GM10266 (cell line): ENCODE measurements at regions not wholly inside any gene's neighbourhood (a gene's known extent, or its start where the extent isn't known, plus 50 kb on each side); places are given as distances from the start of the nearest gene placed in this dataset.
"Not testable (repeated sequence)": the region's sequence is repeated elsewhere in the genome, so short reads cannot be mapped to it uniquely, and the experiment has no call there.

Experiments
- DNase-seq: peaks from one replicate; pipeline ENCODE4 v3.0.0; 2012; ENCODE audit errors: extremely low spot score
- TF ChIP-seq, protein P1 (sequence below): IDR thresholded peaks from 2 replicates; pipeline ENCODE4 v1.5.1; 2012; ENCODE audit warnings: mild to moderate bottlenecking, low read depth; ENCODE audit not compliant: control insufficient read depth, insufficient read depth; ENCODE audit errors: missing control alignments

- DNase-seq, result no peak
- TF ChIP-seq, protein P1, sequence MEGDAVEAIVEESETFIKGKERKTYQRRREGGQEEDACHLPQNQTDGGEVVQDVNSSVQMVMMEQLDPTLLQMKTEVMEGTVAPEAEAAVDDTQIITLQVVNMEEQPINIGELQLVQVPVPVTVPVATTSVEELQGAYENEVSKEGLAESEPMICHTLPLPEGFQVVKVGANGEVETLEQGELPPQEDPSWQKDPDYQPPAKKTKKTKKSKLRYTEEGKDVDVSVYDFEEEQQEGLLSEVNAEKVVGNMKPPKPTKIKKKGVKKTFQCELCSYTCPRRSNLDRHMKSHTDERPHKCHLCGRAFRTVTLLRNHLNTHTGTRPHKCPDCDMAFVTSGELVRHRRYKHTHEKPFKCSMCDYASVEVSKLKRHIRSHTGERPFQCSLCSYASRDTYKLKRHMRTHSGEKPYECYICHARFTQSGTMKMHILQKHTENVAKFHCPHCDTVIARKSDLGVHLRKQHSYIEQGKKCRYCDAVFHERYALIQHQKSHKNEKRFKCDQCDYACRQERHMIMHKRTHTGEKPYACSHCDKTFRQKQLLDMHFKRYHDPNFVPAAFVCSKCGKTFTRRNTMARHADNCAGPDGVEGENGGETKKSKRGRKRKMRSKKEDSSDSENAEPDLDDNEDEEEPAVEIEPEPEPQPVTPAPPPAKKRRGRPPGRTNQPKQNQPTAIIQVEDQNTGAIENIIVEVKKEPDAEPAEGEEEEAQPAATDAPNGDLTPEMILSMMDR, result no peak
Observed at GRCh38 chr11:37199082-37199481, 601.0 kb upstream of the RAG2 start.

- DNase-seq, result no peak
- TF ChIP-seq, protein P1, result no peak
Observed at GRCh38 chr11:37184326-37184725, 586.3 kb upstream of the RAG2 start.

- DNase-seq, result no peak
- TF ChIP-seq, protein P1, result no peak
Observed at GRCh38 chr11:37182031-37182430, 584.0 kb upstream of the RAG2 start.

DNA sequence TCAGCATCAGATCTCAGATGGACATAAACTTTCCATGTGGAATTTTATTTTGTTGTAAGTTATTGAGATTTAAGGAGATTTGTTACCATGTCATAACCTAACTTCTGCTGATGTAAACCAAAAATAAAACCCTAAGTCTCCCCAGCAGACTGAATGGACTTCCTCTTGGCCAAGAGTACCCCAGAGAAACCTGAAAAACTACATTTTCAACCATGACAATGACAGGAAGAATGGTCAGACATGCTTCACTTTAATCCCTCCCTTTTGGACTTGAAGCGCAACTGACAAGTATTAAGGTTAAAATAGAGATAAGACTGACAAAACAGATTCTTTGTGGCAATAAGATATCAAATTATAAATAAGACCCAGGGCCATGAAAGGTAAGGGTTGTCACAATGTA lies 579.7 kb upstream of the RAG2 start:
- no peak for DNase-seq
- TF ChIP-seq, protein P1, result no peak

GRCh38 chr11:37171451-37171850 lies 573.4 kb upstream of the RAG2 start:
- DNase-seq, result no peak
- TF ChIP-seq, protein P1, result no peak

DNA sequence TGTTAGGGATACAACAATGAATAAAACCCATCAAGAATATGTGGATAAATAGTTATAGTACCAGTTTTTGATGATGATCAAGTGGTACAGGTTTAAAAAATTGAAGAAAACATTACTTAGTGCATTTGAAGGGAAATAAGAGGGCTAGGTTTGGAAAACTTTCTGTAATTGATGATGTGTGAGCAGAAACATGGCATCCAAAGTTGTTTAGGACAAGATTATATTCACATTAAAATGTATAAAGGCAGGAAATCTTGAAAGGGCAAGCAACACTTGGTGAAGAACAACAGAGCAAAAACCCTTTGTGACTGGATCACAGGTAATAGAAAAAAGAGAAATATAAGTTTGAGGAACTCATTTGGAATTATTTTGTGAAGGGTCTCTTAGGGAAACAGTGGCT lies 572.3 kb upstream of the RAG2 start:
- DNase-seq, result no peak
- TF ChIP-seq, protein P1, result no peak

GRCh38 chr11:37145434-37145833 lies 547.4 kb upstream of the RAG2 start:
- DNase-seq, result not testable (repeated sequence)

DNA sequence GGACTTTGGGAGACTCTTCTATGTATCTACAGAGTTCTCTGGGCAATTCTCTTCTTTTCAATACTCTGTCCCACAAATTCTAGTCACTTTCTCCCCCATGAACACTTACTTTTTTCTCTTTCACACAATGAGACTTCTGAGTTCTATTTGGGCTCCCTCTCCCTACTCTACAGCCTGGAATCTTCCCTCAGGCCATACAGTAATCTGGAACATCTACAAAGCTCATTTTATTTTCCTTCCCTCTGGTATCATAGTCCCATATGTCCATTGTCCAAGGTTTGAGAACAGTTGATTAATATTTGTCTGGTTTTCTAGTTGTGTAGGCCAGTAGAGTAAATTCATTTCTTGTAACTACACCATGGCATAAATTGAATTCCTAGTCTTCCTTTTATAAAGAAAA lies 544.6 kb upstream of the RAG2 start:
- DNase-seq, result no peak
- TF ChIP-seq, protein P1, result no peak
